NT2/D1 (cell line): ENCODE measurements at regions not wholly inside any gene's neighbourhood (a gene's known extent, or its start where the extent isn't known, plus 50 kb on each side); places are given as distances from the start of the nearest gene placed in this dataset.

Experiments
- SUZ12 ChIP-seq: IDR thresholded peaks from 2 replicates; pipeline ENCODE4 v1.6.1; 2011; ENCODE audit not compliant: insufficient read length, insufficient read depth; ENCODE audit errors: extremely low read depth
- YY1 ChIP-seq: IDR thresholded peaks from 2 replicates; pipeline ENCODE4 v1.6.1; 2011; ENCODE audit not compliant: insufficient read length, insufficient read depth

GRCh38 chr18:45163871-45164270 is 451.4 kb upstream of the SLC14A2 start:
- TF ChIP-seq YY1 (no peak), SUZ12 (no peak)
